ENCODE measurements at regions not wholly inside any gene's neighbourhood (a gene's known extent, or its start where the extent isn't known, plus 50 kb on each side); places are given as distances from the start of the nearest gene placed in this dataset.

- Histone ChIP-seq H3K79me2 (ENCODE audit: insufficient read depth, low read length) (no peaks in the 10 kb centered on the region), H3K27me3 (ENCODE audit: low read length) (no peaks in the 10 kb centered on the region), H3K9me2 (replicated peaks; ENCODE audit: insufficient read depth, low read length) (no peaks in the 10 kb centered on the region; the same call in 1 of the 2 replicates), H3K9me3 (ENCODE audit: insufficient read depth, low read length) (no peaks in the 10 kb centered on the region), H3F3A (ENCODE audit: insufficient read depth) (no peaks in the 10 kb centered on the region), H3K4me2 (ENCODE audit: low read depth, low read length, poor library complexity, severe bottlenecking) (no peak overlapping the region), H4K20me1 (ENCODE audit: low read depth, low read length) (no peaks in the 10 kb centered on the region), H3K36me3 (ENCODE audit: low read length) (no peaks in the 10 kb centered on the region), H3K27ac (ENCODE audit: low read depth, low read length) (no peak overlapping the region), H2AFZ (ENCODE audit: low read depth, low read length, severe bottlenecking) (no peak overlapping the region), H3K4me3 (ENCODE audit: insufficient read depth, low read length, poor library complexity, severe bottlenecking) (no peak overlapping the region), H3K9ac (ENCODE audit: low read length) (no peak overlapping the region)
- TF ChIP-seq EZH2phosphoT487 (conservative IDR thresholded peaks at IDR 0.05; ENCODE audit: low read length), result no peak
- TF ChIP-seq, protein P1, sequence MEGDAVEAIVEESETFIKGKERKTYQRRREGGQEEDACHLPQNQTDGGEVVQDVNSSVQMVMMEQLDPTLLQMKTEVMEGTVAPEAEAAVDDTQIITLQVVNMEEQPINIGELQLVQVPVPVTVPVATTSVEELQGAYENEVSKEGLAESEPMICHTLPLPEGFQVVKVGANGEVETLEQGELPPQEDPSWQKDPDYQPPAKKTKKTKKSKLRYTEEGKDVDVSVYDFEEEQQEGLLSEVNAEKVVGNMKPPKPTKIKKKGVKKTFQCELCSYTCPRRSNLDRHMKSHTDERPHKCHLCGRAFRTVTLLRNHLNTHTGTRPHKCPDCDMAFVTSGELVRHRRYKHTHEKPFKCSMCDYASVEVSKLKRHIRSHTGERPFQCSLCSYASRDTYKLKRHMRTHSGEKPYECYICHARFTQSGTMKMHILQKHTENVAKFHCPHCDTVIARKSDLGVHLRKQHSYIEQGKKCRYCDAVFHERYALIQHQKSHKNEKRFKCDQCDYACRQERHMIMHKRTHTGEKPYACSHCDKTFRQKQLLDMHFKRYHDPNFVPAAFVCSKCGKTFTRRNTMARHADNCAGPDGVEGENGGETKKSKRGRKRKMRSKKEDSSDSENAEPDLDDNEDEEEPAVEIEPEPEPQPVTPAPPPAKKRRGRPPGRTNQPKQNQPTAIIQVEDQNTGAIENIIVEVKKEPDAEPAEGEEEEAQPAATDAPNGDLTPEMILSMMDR (IDR thresholded peaks at IDR 0.05; ENCODE audit: insufficient read depth, low read length, poor library complexity, severe bottlenecking), result no peak
Measured at GRCh38 chr1:238826891-238827290, 559.5 kb upstream of the CHRM3 start.

DNA sequence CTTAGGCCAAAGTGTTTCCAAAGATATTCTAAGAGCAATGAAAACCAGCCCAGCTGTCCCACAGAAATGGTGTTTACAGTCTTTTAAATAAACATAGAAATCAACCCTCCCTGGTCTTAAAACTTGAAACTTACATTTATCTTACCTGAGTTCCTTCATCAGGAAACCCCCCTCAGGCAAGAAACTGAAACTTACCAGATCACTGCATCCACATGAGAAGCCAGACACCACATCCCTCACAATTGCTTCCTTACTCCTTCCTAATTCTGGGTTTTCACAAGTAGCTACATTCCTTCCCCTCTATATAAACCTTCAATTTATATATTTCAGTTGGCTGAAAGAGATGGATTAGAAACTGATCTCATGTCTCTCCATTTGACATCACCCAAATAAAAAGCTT lies 563.0 kb upstream of the CHRM3 start:
- TF ChIP-seq, protein P1 (IDR thresholded peaks at IDR 0.05; ENCODE audit: insufficient read depth, low read length, poor library complexity, severe bottlenecking), result no peak
- no peak for TF ChIP-seq EZH2phosphoT487 (conservative IDR thresholded peaks at IDR 0.05; ENCODE audit: low read length)
- Histone ChIP-seq H3K27ac (ENCODE audit: low read depth, low read length) (no peak overlapping the region), H4K20me1 (ENCODE audit: low read depth, low read length) (no peaks in the 10 kb centered on the region), H3K79me2 (ENCODE audit: insufficient read depth, low read length) (no peaks in the 10 kb centered on the region), H2AFZ (ENCODE audit: low read depth, low read length, severe bottlenecking) (no peak overlapping the region), H3K36me3 (ENCODE audit: low read length) (no peaks in the 10 kb centered on the region), H3K9ac (ENCODE audit: low read length) (no peak overlapping the region), H3K9me2 (replicated peaks; ENCODE audit: insufficient read depth, low read length) (no peaks in the 10 kb centered on the region), H3K9me3 (ENCODE audit: insufficient read depth, low read length) (no peaks in the 10 kb centered on the region), H3F3A (ENCODE audit: insufficient read depth) (no peaks in the 10 kb centered on the region), H3K4me3 (ENCODE audit: insufficient read depth, low read length, poor library complexity, severe bottlenecking) (no peak overlapping the region), H3K27me3 (ENCODE audit: low read length) (no peaks in the 10 kb centered on the region), H3K4me2 (ENCODE audit: low read depth, low read length, poor library complexity, severe bottlenecking) (no peak overlapping the region)

- Histone ChIP-seq H2AFZ (ENCODE audit: low read depth, low read length, severe bottlenecking) (no peak overlapping the region), H3K9me2 (replicated peaks; ENCODE audit: insufficient read depth, low read length) (no peaks in the 10 kb centered on the region), H3K4me3 (ENCODE audit: insufficient read depth, low read length, poor library complexity, severe bottlenecking) (no peak overlapping the region), H3K27ac (ENCODE audit: low read depth, low read length) (no peak overlapping the region), H3K36me3 (ENCODE audit: low read length) (no peaks in the 10 kb centered on the region), H3K4me2 (ENCODE audit: low read depth, low read length, poor library complexity, severe bottlenecking) (no peak overlapping the region), H3K27me3 (ENCODE audit: low read length) (no peaks in the 10 kb centered on the region), H3K79me2 (ENCODE audit: insufficient read depth, low read length) (no peaks in the 10 kb centered on the region), H3K9me3 (ENCODE audit: insufficient read depth, low read length) (no peaks in the 10 kb centered on the region), H3F3A (ENCODE audit: insufficient read depth) (no peaks in the 10 kb centered on the region), H4K20me1 (ENCODE audit: low read depth, low read length) (no peaks in the 10 kb centered on the region), H3K9ac (ENCODE audit: low read length) (no peak overlapping the region)
- TF ChIP-seq, protein P1 (IDR thresholded peaks at IDR 0.05; ENCODE audit: insufficient read depth, low read length, poor library complexity, severe bottlenecking), result no peak
- TF ChIP-seq EZH2phosphoT487 (conservative IDR thresholded peaks at IDR 0.05; ENCODE audit: low read length), result no peak
Measured at GRCh38 chr1:238811211-238811879, 575.0 kb upstream of the CHRM3 start.
